ENCODE measurements at regions not wholly inside any gene's neighbourhood (a gene's known extent, or its start where the extent isn't known, plus 50 kb on each side); places are given as distances from the start of the nearest gene placed in this dataset.
"Not testable (repeated sequence)": the region's sequence is repeated elsewhere in the genome, so short reads cannot be mapped to it uniquely, and the experiment has no call there.

- no peak for DNase-seq
Observed at GRCh38 chr12:94916663-94917062, 86.8 kb downstream of the NDUFA12 start.

GRCh38 chr12:94909663-94910062 is 93.8 kb downstream of the NDUFA12 start:
- no peak for DNase-seq

GRCh38 chr12:94905749-94906148 is 97.7 kb downstream of the NDUFA12 start:
- not testable (repeated sequence) for DNase-seq

- DNase-seq = no peak
Observed at GRCh38 chr12:94900496-94900895, 103.0 kb downstream of the NDUFA12 start.

GRCh38 chr12:94898388-94898787 is 105.1 kb downstream of the NDUFA12 start:
- no peak for DNase-seq

GRCh38 chr12:94892544-94893267 is 110.8 kb downstream of the NDUFA12 start:
- DNase-seq = no peak

- DNase-seq = no peak
Observed at GRCh38 chr12:94889445-94890210, 113.9 kb downstream of the NDUFA12 start.

GRCh38 chr12:94879542-94879941 is 124.0 kb downstream of the NDUFA12 start:
- DNase-seq = no peak

- peak; percentile 25 for DNase-seq
Observed at GRCh38 chr12:94875525-94875924, 128.0 kb downstream of the NDUFA12 start.

GRCh38 chr12:94874518-94875302 is 128.8 kb downstream of the NDUFA12 start:
- DNase-seq = no peak

- DNase-seq = no peak
Observed at GRCh38 chr12:94873734-94874517, 129.6 kb downstream of the NDUFA12 start.

- no peak for DNase-seq
Observed at GRCh38 chr12:94872971-94873733, 130.3 kb downstream of the NDUFA12 start.

GRCh38 chr12:94872671-94872970 is 130.9 kb downstream of the NDUFA12 start:
- DNase-seq = no peak

- DNase-seq = no peak
Observed at GRCh38 chr12:94872007-94872653, 131.4 kb downstream of the NDUFA12 start.

- no peak for DNase-seq
Observed at GRCh38 chr12:94870511-94870910, 133.0 kb downstream of the NDUFA12 start.

- no peak for DNase-seq
Observed at GRCh38 chr12:94868161-94868560, 135.3 kb downstream of the NDUFA12 start.

GRCh38 chr12:94867066-94867855 is 136.2 kb downstream of the NDUFA12 start:
- DNase-seq = no peak

GRCh38 chr12:94864987-94865386 is 138.5 kb downstream of the NDUFA12 start:
- no peak for DNase-seq

GRCh38 chr12:94863321-94864035 is 140.0 kb downstream of the NDUFA12 start:
- DNase-seq = no peak

GRCh38 chr12:94862421-94862820 is 141.1 kb downstream of the NDUFA12 start:
- no peak for DNase-seq

Measured in SHP77 treated with DMSO at 0.1 percent for 48 hours (cell line).